GM10248 (cell line): ENCODE measurements at regions not wholly inside any gene's neighbourhood (a gene's known extent, or its start where the extent isn't known, plus 50 kb on each side); places are given as distances from the start of the nearest gene placed in this dataset.

ENCODE experiments used
- CTCF ChIA-PET: fragments of 300-600 bp; sonication (Branson Sonifier 250); formaldehyde crosslinking; extraction: SDS; loops from one replicate; lab custom pipeline; 2021; ENCODE audit warnings: antibody characterized with exemption; lab: Yijun Ruan, JAX
- POLR2A ChIA-PET: fragments of 350-650 bp; sonication (Branson Sonifier 250); formaldehyde crosslinking; extraction: SDS; loops from one replicate; lab custom pipeline; 2020; ENCODE audit warnings: antibody characterized with exemption; lab: Yijun Ruan, JAX
- DNase-seq: peaks from one replicate; pipeline ENCODE4 v3.0.0; 2012; ENCODE audit errors: extremely low spot score
- CTCF ChIP-seq: IDR thresholded peaks from 2 replicates; pipeline ENCODE4 v1.5.1; 2012; ENCODE audit warnings: mild to moderate bottlenecking, low read depth; ENCODE audit errors: extremely low read depth, missing control alignments, control extremely low read depth

- ChIA-PET POLR2A (no interaction called here), CTCF (no interaction called here)
- no peak for TF ChIP-seq CTCF
- no peak for DNase-seq
Observed at GRCh38 chr17:69949496-69949895, 125.5 kb upstream of the KCNJ16 start.

GRCh38 chr17:69949973-69950695 is 124.9 kb upstream of the KCNJ16 start:
- TF ChIP-seq CTCF = no peak
- CTCF ChIA-PET = no interaction called here
- DNase-seq = no peak
- POLR2A ChIA-PET = no interaction called here

- TF ChIP-seq CTCF = no peak
- DNase-seq = no peak
- ChIA-PET POLR2A (no interaction called here), CTCF (no interaction called here)
Observed at GRCh38 chr17:69950701-69951418, 124.2 kb upstream of the KCNJ16 start.

GRCh38 chr17:69954241-69954925 is 120.6 kb upstream of the KCNJ16 start:
- TF ChIP-seq CTCF = no peak
- ChIA-PET POLR2A (no interaction called here), CTCF (no interaction called here)
- DNase-seq = no peak

- DNase-seq = no peak
- POLR2A ChIA-PET = no interaction called here
- no peak for TF ChIP-seq CTCF
- CTCF ChIA-PET = interaction anchor here (1.5 kb wide), 1 partner anchor 13 kb away, joined by 3 read pairs; no protein-coding TSS in a partner anchor
Observed at GRCh38 chr17:69958063-69958462, 117.0 kb upstream of the KCNJ16 start.

GRCh38 chr17:69959283-69959682 is 115.7 kb upstream of the KCNJ16 start:
- DNase-seq = no peak
- ChIA-PET CTCF (interaction anchor here (1.5 kb wide), 1 partner anchor 14 kb away, joined by 3 read pairs; no protein-coding TSS in a partner anchor), POLR2A (no interaction called here)
- no peak for TF ChIP-seq CTCF
